ENCODE measurements at regions not wholly inside any gene's neighbourhood (a gene's known extent, or its start where the extent isn't known, plus 50 kb on each side); places are given as distances from the start of the nearest gene placed in this dataset.

DNA sequence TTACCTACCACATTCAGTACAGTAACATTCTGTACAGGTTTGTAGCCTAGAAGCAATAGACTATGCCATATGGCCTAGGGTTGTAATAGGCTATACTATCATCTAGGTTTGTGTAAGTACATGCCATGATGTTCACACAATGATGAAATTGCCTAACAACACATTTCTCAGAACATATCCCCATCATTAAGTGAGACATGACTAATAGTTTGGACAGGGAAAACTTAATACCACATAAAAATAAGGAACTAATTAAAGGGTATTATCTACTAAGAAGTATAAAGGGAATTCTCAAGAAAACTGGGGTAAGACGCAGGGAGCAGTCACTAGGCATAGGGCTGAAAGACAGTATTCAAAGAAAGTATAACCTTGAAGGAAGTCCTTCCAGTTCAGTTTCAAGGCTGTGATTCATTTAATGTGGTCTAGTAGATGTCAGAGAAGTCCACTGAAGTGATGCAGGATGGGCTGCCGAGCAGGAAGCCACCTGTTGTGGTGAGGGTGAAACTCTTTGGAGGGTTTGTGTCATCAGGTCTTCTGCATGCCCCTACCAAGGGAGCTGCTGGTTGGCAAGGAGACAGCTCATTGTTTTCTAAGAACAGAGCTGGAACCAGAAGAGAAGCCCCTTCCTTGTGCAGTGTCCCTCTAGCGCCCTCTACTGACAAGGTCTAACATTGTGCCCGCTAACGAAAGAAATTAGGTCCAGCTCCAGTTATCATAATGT lies 122.9 kb downstream of the OLFM4 start:
- H3K27me3 ChIP-seq (ENCODE audit: insufficient read depth, low read length, poor library complexity, severe bottlenecking): no peaks in the 10 kb centered on the region
- Mint-ChIP-seq H3K4me3 (no peak overlapping the region), H3K36me3 (no peaks in the 10 kb centered on the region), H3K4me1 (no peaks in the 10 kb centered on the region), H3K9me3 (no peaks in the 10 kb centered on the region), H3K27me3 (peaks cover 2 to 6% of the 10 kb centered on the region in 2 donors), H3K27ac (no peak overlapping the region)
- no peaks in the 10 kb centered on the region for H3K36me3 ChIP-seq (ENCODE audit: insufficient read depth, low read length)
- ChIA-PET CTCF (no interaction called here), POLR2A (no interaction called here)
- H3K27ac ChIP-seq (ENCODE audit: low read depth, low read length): no peak overlapping the region
- H3K4me3 ChIP-seq (ENCODE audit: low read length): no peak overlapping the region
- H3K4me1 ChIP-seq (ENCODE audit: insufficient read depth, low read length): no peaks in the 10 kb centered on the region
- H3K9me3 ChIP-seq (ENCODE audit: low read length): no peaks in the 10 kb centered on the region
- DNase-seq: peak in 1 of 5 donors; percentile 2

DNA sequence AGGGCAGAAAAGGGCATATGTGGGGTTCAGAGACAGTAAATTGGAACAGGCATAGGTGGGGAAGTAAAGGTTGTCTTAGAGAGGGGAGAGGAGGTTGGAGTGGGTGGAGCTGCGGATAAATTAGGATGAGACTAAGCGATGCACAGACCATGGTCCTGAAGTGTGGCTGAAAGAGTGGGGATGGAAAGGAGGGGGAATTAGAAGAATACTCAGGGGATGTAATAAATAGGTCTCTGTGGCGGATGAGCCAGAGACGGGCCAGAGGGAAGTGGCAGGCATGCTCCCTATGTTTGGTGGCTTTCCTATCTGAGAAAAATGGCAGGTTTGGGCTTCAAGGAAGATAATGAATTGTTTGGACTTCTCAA lies 123.4 kb downstream of the OLFM4 start:
- H3K27ac Mint-ChIP-seq: no peak overlapping the region
- CTCF ChIA-PET: no interaction called here
- Histone ChIP-seq H3K4me3 (ENCODE audit: low read length) (no peak overlapping the region), H3K27ac (ENCODE audit: low read depth, low read length) (no peak overlapping the region), H3K9me3 (ENCODE audit: low read length) (no peaks in the 10 kb centered on the region), H3K36me3 (ENCODE audit: insufficient read depth, low read length) (no peaks in the 10 kb centered on the region), H3K4me1 (ENCODE audit: insufficient read depth, low read length) (no peaks in the 10 kb centered on the region), H3K27me3 (ENCODE audit: insufficient read depth, low read length, poor library complexity, severe bottlenecking) (no peaks in the 10 kb centered on the region)
- POLR2A ChIA-PET: no interaction called here
- H3K4me1 Mint-ChIP-seq: no peaks in the 10 kb centered on the region
- H3K36me3 Mint-ChIP-seq: no peaks in the 10 kb centered on the region
- H3K4me3 Mint-ChIP-seq: no peak overlapping the region
- H3K27me3 Mint-ChIP-seq: peaks cover 2 to 6% of the 10 kb centered on the region in 2 donors
- no peak for DNase-seq
- H3K9me3 Mint-ChIP-seq: no peaks in the 10 kb centered on the region

DNA sequence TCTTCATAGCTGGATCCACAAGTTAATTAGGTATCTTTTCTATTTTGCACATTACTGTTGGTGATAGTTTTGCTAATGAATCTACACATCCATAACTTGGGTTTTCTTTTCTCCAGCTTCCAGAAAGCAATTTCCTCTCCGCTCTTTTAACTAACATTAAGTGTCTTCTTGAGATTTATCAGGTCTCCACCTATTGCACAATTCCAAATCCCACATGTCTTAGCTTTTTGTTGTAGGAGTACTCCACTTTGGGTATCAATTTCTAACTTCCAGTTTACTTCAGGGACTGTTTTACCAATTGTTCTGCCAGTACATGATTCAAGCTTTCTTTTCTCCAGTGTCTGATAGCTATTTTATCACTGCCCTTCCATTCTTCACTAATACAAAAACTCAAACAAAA lies 129.6 kb downstream of the OLFM4 start:
- no peaks in the 10 kb centered on the region for H3K4me1 Mint-ChIP-seq
- CTCF ChIA-PET: no interaction called here
- no peak for DNase-seq

DNA sequence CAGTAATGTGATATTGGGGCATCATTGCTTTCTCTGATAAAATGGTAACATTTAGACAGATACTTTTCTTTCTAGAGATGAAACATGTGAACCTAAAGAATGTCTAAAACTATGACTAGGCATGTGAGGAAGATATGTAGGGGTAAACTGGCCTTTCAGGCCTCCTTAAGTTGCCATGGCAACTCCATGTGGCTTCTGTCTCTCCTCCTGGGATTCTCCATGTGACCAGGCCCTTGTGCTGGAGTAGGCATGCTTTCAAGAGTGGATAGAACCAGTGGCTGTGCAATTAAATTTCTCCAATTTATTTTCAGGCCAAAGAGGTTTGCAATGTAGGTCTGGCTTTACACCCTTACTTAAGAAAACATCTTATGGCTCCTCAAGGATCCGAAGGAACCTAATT lies 130.8 kb downstream of the OLFM4 start:
- Histone ChIP-seq H3K36me3 (ENCODE audit: insufficient read depth, low read length) (no peaks in the 10 kb centered on the region), H3K9me3 (ENCODE audit: low read length) (no peaks in the 10 kb centered on the region), H3K4me1 (ENCODE audit: insufficient read depth, low read length) (no peaks in the 10 kb centered on the region), H3K4me3 (ENCODE audit: low read length) (no peak overlapping the region), H3K27me3 (ENCODE audit: insufficient read depth, low read length, poor library complexity, severe bottlenecking) (no peaks in the 10 kb centered on the region), H3K27ac (ENCODE audit: low read depth, low read length) (no peak overlapping the region)
- ChIA-PET CTCF (no interaction called here), POLR2A (no interaction called here)
- no peaks in the 10 kb centered on the region for H3K27me3 Mint-ChIP-seq
- no peak for DNase-seq
- no peaks in the 10 kb centered on the region for H3K36me3 Mint-ChIP-seq
- H3K4me1 Mint-ChIP-seq: no peaks in the 10 kb centered on the region
- H3K27ac Mint-ChIP-seq: no peak overlapping the region
- no peak overlapping the region for H3K4me3 Mint-ChIP-seq
- peaks cover 0 to 4% (median 3%) of the 10 kb centered on the region in 5 donors for H3K9me3 Mint-ChIP-seq

More for the DNA sequence above, 129.6 kb downstream of the OLFM4 start:
- peaks cover 0 to 4% (median 3%) of the 10 kb centered on the region in 5 donors for H3K9me3 Mint-ChIP-seq
- Histone ChIP-seq H3K4me3 (ENCODE audit: low read length) (no peak overlapping the region), H3K36me3 (ENCODE audit: insufficient read depth, low read length) (no peaks in the 10 kb centered on the region), H3K27me3 (ENCODE audit: insufficient read depth, low read length, poor library complexity, severe bottlenecking) (no peaks in the 10 kb centered on the region), H3K9me3 (ENCODE audit: low read length) (no peaks in the 10 kb centered on the region), H3K4me1 (ENCODE audit: insufficient read depth, low read length) (no peaks in the 10 kb centered on the region), H3K27ac (ENCODE audit: low read depth, low read length) (no peak overlapping the region)
- H3K36me3 Mint-ChIP-seq: no peaks in the 10 kb centered on the region
- POLR2A ChIA-PET: no interaction called here
- no peak overlapping the region for H3K27ac Mint-ChIP-seq
- H3K4me3 Mint-ChIP-seq: no peak overlapping the region
- no peaks in the 10 kb centered on the region for H3K27me3 Mint-ChIP-seq

DNA sequence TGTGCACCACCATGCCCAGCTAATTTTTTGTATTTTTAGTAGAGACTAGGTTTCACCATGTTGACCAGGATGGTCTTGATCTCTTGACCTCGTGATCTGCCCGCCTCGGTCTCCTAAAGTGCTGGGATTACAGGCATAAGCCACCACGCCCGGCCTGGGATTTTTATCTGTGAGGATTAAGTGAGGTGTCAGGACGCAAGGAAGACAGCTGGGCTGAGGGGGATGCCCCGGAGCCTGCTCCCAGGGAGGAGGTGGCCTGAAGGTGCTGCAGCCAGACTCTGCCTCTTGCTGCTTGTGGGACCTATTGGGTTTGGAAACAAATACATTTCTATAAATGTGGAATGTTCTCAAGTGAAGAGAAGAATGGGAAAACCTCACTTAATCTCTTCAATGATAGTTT lies 131.6 kb downstream of the OLFM4 start:
- H3K27me3 ChIP-seq (ENCODE audit: insufficient read depth, low read length, poor library complexity, severe bottlenecking): no peaks in the 10 kb centered on the region
- H3K4me1 ChIP-seq (ENCODE audit: insufficient read depth, low read length): no peaks in the 10 kb centered on the region
- no peak overlapping the region for H3K4me3 ChIP-seq (ENCODE audit: low read length)
- no peaks in the 10 kb centered on the region for H3K27me3 Mint-ChIP-seq
- ChIA-PET POLR2A (no interaction called here), CTCF (no interaction called here)
- no peak overlapping the region for H3K27ac ChIP-seq (ENCODE audit: low read depth, low read length)
- DNase-seq: no peak
- H3K4me1 Mint-ChIP-seq: no peaks in the 10 kb centered on the region
- H3K27ac Mint-ChIP-seq: no peak overlapping the region
- H3K9me3 Mint-ChIP-seq: peaks cover 0 to 4% (median 3%) of the 10 kb centered on the region in 5 donors
- H3K4me3 Mint-ChIP-seq: no peak overlapping the region
- no peaks in the 10 kb centered on the region for H3K36me3 Mint-ChIP-seq
- no peaks in the 10 kb centered on the region for H3K9me3 ChIP-seq (ENCODE audit: low read length)
- H3K36me3 ChIP-seq (ENCODE audit: insufficient read depth, low read length): no peaks in the 10 kb centered on the region

DNA sequence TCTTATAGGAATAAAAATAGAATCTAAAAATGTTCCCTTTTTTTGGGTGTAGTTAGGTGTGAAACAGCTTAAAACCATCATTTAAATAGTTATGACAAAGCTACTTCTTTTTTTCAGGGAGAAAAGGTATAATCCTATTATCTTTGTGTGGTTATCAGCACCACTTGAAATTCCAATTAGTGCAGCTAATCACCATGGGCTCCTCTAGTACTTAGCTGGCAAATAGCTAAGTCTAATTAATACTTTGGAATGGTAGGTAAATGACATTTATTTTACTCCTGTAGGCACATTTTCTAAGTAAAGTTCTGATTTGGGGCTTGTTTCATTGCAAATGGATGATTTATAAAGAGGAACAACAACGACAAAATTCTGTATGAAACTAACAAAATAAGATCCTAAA lies 132.6 kb downstream of the OLFM4 start:
- ChIA-PET CTCF (no interaction called here), POLR2A (no interaction called here)
- H3K9me3 Mint-ChIP-seq: peaks cover 0 to 4% (median 3%) of the 10 kb centered on the region in 5 donors
- no peaks in the 10 kb centered on the region for H3K27me3 Mint-ChIP-seq
- H3K36me3 Mint-ChIP-seq: no peaks in the 10 kb centered on the region
- H3K27ac ChIP-seq (ENCODE audit: low read depth, low read length): no peak overlapping the region
- no peaks in the 10 kb centered on the region for H3K4me1 ChIP-seq (ENCODE audit: insufficient read depth, low read length)
- H3K27ac Mint-ChIP-seq: no peak overlapping the region
- no peak overlapping the region for H3K4me3 ChIP-seq (ENCODE audit: low read length)
- H3K9me3 ChIP-seq (ENCODE audit: low read length): no peaks in the 10 kb centered on the region
- no peak overlapping the region for H3K4me3 Mint-ChIP-seq
- H3K4me1 Mint-ChIP-seq: no peaks in the 10 kb centered on the region
- no peaks in the 10 kb centered on the region for H3K27me3 ChIP-seq (ENCODE audit: insufficient read depth, low read length, poor library complexity, severe bottlenecking)
- H3K36me3 ChIP-seq (ENCODE audit: insufficient read depth, low read length): no peaks in the 10 kb centered on the region
- no peak for DNase-seq

DNA sequence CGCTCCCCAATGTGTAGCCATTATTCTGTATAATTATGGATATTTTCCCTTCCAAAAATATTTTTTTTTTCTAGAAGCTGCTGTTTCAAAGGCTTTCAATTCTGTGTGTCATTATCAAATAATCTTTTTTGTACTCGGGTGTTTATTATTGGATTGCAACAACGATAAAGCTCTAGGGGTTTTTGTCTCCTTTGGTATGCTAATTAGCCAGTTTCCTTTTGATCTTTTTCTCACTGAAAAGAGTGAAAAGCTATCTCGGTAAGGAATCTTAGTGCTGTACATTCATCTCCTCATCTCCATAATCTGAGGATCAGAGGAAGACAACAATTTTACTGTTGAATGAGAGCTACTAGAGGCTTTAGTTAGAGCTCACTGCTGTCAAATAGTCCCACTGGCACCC lies 136.6 kb downstream of the OLFM4 start:
- CTCF ChIA-PET: no interaction called here

DNA sequence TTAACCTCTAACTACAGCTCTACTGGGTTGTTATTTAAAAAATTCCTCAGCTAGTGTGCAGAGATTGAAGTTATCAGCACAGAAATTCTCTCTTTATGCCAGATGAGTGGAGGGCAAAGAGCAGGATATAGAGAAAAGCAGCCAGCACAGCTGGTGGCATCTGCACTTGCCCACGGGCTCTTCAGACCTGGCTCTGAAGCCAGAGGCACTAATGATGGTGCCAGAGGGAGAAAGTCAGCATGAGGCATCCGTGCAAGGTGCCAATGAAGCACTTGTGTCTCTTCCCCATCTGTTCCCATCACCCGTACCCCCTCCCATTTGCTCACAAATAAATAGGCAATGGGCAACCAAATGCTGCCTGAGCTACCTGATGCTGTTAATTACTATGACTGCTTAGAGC lies 138.9 kb downstream of the OLFM4 start:
- no peaks in the 10 kb centered on the region for H3K27me3 Mint-ChIP-seq
- peaks cover 0 to 3% (median 0%) of the 10 kb centered on the region in 5 donors for H3K9me3 Mint-ChIP-seq
- no peak for DNase-seq
- Histone ChIP-seq H3K4me3 (ENCODE audit: low read length) (no peak overlapping the region), H3K27me3 (ENCODE audit: insufficient read depth, low read length, poor library complexity, severe bottlenecking) (no peaks in the 10 kb centered on the region), H3K27ac (ENCODE audit: low read depth, low read length) (no peak overlapping the region), H3K4me1 (ENCODE audit: insufficient read depth, low read length) (no peaks in the 10 kb centered on the region), H3K9me3 (ENCODE audit: low read length) (no peaks in the 10 kb centered on the region), H3K36me3 (ENCODE audit: insufficient read depth, low read length) (no peaks in the 10 kb centered on the region)
- H3K4me1 Mint-ChIP-seq: no peaks in the 10 kb centered on the region
- ChIA-PET POLR2A (no interaction called here), CTCF (no interaction called here)
- no peak overlapping the region for H3K27ac Mint-ChIP-seq
- no peaks in the 10 kb centered on the region for H3K36me3 Mint-ChIP-seq
- H3K4me3 Mint-ChIP-seq: no peak overlapping the region

More for the DNA sequence above, 136.6 kb downstream of the OLFM4 start:
- Mint-ChIP-seq H3K36me3 (no peaks in the 10 kb centered on the region), H3K4me1 (no peaks in the 10 kb centered on the region), H3K9me3 (peaks cover 0 to 3% (median 0%) of the 10 kb centered on the region in 5 donors), H3K27ac (no peak overlapping the region), H3K4me3 (no peak overlapping the region), H3K27me3 (no peaks in the 10 kb centered on the region)
- Histone ChIP-seq H3K4me3 (ENCODE audit: low read length) (no peak overlapping the region), H3K27me3 (ENCODE audit: insufficient read depth, low read length, poor library complexity, severe bottlenecking) (no peaks in the 10 kb centered on the region), H3K4me1 (ENCODE audit: insufficient read depth, low read length) (no peaks in the 10 kb centered on the region), H3K9me3 (ENCODE audit: low read length) (no peaks in the 10 kb centered on the region), H3K27ac (ENCODE audit: low read depth, low read length) (no peak overlapping the region), H3K36me3 (ENCODE audit: insufficient read depth, low read length) (no peaks in the 10 kb centered on the region)
- POLR2A ChIA-PET: no interaction called here
- no peak for DNase-seq

DNA sequence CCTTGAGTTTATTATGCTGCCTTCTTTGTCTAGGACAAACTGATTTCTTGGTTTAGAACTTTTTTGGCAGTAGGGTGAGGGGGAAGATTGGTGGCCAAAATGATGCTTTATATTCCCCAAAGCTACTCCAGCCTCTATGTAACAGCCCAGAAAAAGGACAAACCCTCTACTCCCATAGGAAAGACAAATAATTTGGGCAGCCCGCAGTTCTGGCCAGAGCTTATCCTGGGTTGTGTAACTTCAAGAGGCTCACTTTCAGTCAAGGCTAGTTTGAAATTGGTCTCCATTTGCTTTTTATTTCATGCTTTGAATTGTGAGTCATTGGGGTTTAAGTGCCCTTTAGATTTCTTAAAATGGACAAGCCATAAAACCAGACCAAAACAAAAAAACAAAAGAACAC lies 142.3 kb downstream of the OLFM4 start:
- Mint-ChIP-seq H3K4me3 (no peak overlapping the region), H3K36me3 (peaks cover 0 to 1% (median 0%) of the 10 kb centered on the region in 3 donors), H3K4me1 (no peaks in the 10 kb centered on the region), H3K9me3 (peaks cover 0 to 6% (median 0%) of the 10 kb centered on the region in 5 donors), H3K27me3 (peaks cover 2 to 11% of the 10 kb centered on the region in 2 donors), H3K27ac (no peak overlapping the region)
- no peak for DNase-seq
- Histone ChIP-seq H3K4me1 (ENCODE audit: insufficient read depth, low read length) (no peaks in the 10 kb centered on the region), H3K27me3 (ENCODE audit: insufficient read depth, low read length, poor library complexity, severe bottlenecking) (no peaks in the 10 kb centered on the region), H3K9me3 (ENCODE audit: low read length) (no peaks in the 10 kb centered on the region), H3K27ac (ENCODE audit: low read depth, low read length) (no peak overlapping the region), H3K4me3 (ENCODE audit: low read length) (no peak overlapping the region), H3K36me3 (ENCODE audit: insufficient read depth, low read length) (no peaks in the 10 kb centered on the region)
- POLR2A ChIA-PET: no interaction called here
- CTCF ChIA-PET: no interaction called here

Data from CD8-positive, alpha-beta memory T cell (primary cell).